GM21360 (cell line): ENCODE measurements at regions not wholly inside any gene's neighbourhood (a gene's known extent, or its start where the extent isn't known, plus 50 kb on each side); places are given as distances from the start of the nearest gene placed in this dataset.
"Not testable (repeated sequence)": the region's sequence is repeated elsewhere in the genome, so short reads cannot be mapped to it uniquely, and the experiment has no call there.

Source experiments
- ATAC-seq: cut with Tn5 transposase; IDR thresholded peaks from one replicate; pipeline ENCODE4 v1.9.1; 2021; ENCODE audit warnings: mild to moderate bottlenecking, moderate library complexity; ENCODE audit not compliant: unreplicated experiment

DNA sequence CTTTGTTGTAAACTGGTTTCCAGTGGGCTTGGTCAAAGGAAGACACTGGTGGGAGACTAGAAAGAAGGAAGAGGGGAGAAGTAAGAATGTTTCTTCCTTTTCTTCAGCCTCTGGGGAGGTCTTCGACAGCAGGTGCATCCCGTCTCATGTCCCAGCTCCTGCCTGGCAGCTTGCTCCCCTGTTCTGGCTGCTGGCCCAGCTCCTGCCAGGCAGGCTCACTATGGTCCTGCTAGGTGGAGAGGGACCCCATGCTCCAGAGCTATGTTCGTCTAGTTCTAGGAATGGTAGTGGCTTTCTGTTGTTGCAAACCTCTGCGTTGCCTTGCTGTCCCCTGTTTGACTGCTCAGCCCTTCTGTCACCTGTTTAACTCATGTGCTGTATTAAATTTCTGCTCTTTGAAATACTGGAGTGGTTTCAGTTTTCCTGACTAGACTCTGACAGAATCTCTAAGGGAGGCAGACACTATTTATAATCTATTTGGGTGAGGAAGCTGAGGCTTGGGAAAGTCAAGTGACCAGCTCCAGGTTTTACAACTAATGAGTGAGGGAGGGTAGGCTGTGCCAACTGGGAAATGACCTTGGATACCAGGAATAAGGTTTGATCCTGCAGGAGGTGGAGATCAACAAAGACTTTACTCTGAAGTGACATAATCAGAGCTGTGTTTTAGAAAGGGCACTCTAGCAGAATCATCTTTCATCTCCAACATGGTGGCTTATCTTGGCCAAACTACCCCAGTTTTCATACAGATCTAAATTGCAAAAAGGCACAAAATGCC lies 94.7 kb upstream of the DDHD1 start:
- no peak for ATAC-seq

DNA sequence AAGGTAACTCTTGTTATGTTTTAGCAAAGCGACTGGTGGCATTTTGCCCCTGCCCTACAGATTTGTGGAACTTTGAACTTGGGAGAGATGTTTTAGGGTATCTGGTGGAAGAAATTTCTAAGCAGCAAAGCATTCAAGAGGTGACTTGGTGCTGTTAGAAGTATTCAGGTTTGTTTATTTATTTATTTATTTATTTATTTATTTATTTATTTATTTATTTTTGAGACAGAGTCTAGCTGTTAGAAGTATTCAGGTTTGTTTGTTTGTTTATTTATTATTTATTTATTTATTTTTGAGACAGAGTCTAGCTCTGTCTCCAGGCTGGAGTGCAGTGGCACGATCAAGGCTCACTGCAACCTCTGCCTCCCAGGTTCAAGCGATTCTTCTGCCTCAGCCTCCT lies 89.8 kb upstream of the DDHD1 start:
- not testable (repeated sequence) for ATAC-seq

DNA sequence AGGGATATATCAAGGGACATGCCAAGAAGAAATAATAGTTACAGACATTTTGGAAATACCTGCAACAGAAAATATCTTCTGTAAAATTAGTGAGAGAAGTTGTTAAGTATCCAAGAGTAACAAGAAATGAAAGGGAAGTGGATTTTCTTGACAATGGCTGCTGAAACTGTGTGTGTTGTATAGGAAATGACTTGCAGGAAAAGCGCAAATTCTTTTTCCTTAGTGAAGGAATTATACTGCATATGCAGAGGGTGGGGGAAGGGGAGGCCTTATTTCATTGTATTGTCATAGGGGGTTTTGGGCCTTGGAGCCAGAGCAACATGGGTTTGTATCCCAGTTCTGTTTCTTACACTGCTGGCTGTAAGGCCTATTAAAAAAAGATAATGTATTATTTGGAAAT lies 84.4 kb upstream of the DDHD1 start:
- ATAC-seq, result no peak

DNA sequence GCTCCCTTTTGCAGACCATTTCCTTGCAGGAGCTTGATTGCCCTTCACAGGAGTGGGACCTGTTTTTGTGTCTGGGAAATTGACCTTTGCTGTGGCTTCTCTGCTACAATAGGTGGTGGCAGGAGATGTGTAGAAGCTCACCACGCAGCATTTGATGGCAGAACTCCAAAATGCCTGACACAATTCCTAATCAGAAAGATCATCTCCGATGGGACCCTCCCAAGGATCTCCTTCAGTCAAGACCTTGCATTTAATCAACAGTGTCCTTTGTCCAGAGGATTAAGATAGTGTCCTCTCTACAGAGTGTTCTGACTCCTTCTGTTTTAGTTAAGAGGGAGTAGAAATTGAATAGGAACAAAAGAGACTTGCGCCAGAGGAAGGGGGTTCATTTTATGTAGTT lies 83.6 kb upstream of the DDHD1 start:
- ATAC-seq, result no peak

DNA sequence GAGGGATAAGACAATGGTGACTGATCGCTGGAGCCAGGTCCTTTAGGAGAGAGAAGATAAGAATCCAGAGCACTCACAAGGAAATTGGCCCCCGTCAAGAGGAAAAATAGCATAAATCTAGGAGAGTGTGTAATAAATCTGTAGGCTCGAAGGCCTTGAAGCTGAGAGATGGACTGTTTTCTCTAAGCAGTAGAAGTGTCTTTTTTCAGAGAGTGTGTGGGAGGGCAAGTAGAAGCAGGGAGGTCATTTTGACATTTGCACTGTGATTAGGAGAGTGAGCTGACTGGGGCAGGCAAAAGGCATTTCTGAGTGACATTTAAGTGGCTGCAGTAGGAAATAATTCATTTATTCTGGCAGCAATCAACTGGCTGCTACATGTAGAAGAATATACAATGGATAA lies 78.0 kb upstream of the DDHD1 start:
- no peak for ATAC-seq

DNA sequence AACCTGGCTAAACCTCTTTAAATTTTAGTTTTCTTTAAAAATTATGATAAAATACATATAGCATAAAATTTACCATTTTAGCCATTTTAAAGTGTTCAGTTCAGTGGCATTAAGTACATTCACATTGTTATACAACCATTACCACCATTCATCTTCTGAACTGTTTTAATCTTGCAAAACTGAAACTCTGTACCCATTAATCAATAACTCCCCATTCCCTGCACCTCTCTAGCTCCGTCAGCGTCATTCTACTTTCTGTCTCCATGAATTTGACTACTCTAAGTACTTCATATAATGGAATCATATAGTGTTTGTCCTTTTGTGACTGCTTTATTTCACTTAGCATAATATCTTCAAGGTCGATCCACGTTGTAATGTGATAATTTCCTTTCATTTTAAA lies 75.8 kb upstream of the DDHD1 start:
- ATAC-seq, result no peak

DNA sequence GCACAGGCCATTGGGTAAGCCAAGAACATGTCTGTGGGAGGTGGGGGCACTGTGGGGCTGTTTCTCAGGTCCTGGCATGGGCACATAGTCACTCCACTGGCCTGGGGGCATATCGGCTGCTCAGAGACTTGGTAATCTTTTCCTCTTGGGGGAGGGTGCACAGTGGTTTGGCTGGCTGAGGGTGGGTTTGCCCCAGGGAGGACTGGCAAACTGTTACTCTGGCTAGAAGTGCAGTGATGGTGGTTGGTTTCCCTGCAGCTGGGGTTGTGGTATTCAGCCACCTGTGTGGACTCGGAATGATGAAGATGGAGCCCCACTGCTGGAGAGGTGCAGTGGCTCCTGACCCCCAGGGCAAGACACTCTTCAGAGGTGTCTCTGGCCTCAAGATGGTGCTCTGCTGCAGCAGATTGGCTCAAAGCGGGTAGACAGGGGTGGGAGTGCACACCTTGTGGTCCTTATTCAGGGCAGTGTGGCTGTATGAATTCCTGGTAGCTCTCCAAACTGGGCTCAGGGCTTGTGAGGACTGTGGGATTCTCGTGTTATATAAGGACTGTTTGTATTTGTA lies 74.1 kb upstream of the DDHD1 start:
- ATAC-seq, result no peak

DNA sequence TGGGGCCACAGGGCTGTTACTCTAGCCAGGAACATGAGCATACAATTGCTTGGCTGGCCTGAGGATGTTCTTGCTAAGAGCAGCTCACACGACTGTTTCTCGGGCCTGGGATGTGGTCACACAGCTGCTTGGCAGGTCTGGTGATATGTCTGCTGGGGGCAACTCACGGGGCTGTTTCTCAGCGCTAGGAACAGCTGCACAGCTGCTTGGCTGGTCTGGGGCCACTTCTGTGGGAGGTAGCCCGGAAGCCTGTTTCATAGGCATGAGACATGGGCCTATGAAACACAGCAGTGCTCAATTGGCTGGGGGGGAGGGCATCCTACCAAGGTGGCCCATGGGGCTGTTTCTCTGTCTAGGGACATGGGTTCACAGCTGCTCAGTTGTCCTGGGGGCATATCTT lies 73.4 kb upstream of the DDHD1 start:
- ATAC-seq, result no peak

DNA sequence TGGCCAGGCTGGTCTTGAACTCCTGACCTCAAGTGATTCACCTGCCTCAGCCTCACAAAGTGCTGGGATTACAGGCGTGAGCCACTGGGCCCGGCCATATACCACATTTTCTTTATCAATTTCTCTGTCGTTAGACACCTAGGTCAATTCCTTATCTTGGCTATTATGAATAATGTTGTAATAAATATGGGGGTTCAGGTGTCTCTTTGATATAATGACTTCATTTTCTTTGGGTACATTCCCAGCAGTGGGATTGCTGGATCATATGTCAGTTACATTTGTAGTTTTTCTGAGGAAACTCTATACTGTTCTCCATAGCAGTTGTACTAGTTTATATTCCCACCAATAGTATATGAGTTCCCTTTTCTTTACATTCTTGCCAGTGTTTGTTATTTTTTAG lies 67.8 kb upstream of the DDHD1 start:
- no peak for ATAC-seq

DNA sequence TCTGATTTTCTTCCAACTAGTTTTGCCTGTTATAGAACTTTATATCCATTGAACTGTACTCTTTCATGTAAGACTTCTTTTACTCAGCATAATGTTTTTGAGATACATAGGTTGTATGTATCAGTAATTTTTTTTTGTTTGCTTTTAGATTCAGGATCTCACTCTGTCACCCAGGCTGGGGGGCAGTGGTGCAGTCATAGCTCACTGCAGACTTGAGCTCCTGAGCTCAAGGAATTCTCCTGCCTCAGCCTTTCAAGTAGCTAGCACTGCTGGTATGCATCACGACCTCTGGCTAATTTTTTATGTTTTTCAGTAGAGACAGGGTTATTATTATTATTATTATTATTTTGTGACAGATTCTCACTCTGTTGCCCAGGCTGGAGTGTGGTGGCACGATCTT lies 65.0 kb upstream of the DDHD1 start:
- ATAC-seq, result no peak

DNA sequence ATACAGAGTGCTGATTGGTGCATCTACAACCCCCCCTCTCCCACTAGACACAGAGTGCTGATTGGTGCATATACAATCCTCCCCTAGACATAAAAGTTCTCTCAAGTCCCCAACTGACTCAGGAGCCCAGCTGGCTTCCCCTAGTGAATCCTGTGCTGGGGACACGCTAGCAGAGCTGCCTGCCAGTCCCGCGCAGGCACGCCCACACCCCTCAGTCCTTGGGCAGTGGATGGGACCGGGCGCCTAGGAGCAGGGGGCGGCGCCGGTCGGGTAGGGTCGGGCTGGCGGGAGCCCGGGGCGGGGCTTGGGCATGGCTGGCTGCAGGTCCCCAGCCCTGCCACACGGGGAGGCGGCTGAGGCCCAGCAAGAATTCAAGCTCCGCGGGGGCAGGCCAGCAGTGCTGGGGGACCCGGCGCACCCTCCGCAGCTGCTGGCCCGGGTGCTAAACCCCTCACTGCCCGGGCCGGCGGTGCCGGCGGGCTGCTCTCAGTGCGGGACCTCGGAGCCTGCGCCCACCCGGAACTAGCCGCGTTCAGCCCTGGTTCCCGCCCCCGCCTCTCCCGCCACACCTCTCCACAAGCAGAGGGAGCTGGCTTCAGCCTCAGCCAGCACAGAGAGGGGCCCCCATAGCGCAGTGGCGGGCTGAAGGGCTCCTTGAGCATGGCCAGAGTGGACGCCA lies 64.3 kb upstream of the DDHD1 start:
- peak; percentile 99 for ATAC-seq

DNA sequence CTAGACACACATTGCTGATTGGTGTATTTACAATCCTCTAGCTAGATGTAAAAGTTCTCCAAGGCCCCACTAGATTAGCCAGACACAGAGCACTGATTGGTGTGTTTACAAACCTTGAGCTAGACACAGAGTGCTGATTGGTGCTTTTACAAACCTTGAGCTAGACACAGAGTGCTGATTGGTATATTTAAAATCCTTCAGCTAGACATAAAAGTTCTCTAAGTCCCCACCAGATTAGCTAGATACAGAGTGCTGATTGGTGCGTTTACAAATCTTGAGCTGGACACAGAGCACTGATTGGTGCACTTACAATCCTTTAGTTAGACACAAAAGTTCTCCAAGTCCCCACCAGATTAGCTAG lies 63.8 kb upstream of the DDHD1 start:
- not testable (repeated sequence) for ATAC-seq

DNA sequence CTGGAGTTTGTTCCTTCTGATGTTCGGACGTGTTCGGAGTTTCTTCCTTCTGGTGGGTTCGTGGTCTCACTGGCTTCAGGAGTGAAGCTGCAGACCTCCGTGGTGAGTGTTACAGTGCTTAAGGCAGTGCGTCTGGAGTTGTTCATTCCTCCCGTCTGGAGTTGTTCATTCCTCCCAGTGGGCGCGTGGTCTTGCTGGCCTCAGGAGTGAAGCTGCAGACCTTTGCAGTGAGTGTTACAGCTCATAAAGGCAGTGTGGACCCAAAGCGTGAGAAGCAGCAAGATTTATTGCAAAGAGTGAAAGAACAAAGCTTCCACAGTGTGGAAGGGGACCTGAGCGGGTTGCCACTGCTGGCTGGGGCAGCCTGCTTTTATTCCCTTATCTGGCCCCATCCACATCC lies 63.4 kb upstream of the DDHD1 start:
- ATAC-seq, result not testable (repeated sequence)

DNA sequence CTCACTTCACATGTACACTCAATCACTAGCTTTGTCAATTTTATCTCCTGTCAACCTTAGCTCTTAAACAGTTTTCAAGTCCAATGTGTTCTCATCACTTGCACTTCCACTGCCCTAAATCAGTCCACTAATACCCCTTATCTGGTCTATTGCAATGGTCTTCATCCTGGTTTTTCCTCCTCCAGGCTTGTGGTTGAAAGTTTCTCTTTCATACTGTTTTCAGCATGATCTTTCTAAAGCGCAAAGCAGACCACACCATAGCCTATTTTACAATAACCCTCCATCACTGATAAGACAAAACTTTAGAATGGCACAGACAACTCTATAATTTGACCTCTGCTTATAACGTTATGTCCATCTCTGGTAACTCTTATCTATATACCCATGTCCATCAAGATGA lies 62.0 kb upstream of the DDHD1 start:
- no peak for ATAC-seq

DNA sequence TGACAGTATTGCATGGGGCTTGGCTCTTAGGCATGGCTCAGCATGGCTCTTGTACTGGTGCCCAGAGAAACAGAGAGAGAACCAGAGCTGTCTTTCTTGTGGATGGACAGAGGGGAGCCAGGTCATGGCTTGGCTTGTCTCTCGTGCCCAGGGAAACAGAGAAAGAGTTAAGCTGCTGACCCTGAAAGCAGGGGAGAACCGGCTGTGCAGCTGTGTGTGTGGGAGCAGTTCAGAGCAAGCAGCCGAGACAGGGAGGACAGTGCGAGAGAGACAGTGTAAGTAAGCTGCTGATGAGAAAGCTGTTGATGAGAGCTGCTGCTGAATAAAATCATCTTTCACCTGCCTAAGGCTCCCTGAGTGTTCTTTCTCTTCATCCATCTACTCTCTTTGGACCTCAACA lies 61.3 kb upstream of the DDHD1 start:
- ATAC-seq, result no peak

DNA sequence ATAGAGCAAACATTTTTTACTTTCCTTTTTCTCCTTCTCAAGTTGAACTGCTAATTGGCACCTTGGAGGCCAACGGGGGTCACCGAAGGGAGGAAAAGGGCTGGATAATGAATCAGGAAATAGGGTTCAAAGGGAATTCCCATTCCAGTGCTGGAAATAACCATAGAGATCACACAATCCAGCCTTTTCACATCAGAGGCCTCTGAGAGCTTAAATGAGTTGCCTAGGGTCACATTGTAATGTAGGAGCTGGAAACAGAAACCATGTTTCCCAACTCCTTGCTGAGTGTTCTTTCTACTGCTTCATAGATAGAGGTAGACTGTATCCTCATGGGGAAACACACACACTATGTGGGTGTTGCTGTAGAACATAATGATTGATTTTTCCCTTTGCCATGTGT lies 60.6 kb upstream of the DDHD1 start:
- ATAC-seq, result no peak

DNA sequence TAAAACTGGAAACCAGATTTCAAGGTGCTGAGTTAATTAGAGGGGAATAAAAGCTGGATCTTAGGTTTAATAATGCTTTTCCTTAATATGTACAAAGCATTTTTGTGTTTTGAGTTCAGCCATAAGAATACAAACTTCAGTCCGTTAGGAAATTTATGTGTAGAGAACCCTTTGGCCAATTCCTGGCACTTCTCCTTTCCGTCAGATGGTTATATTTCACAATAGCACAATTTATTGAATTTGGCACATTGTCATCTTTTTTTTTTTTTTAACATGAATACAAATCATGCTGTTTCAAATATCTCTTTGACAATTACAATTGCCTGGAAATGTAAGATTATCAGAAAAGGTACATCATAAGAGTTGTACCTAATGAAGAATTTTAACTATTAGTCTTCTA lies 56.2 kb upstream of the DDHD1 start:
- no peak for ATAC-seq
